ENCODE measurements at regions not wholly inside any gene's neighbourhood (a gene's known extent, or its start where the extent isn't known, plus 50 kb on each side); places are given as distances from the start of the nearest gene placed in this dataset.

DNA sequence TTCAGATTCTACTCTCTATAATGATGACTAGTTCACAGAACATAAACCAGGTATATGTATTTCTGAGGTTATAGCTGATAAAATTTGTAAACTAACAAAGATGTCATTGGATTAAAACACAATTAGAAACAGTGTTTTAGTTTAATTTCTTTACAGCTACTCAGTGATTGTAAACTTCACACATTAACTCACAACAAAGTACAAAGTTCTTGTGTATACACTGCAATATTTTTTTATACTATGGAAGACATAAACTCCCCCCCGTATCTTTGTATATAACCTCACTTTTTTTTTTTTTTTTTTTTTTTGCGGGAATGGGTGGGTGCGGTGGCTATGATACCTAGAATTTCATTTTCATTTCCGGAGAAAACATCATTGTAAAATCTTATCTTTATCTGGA is 1043.2 kb downstream of the PCDH18 start:
- DNase-seq: no peak

DNA sequence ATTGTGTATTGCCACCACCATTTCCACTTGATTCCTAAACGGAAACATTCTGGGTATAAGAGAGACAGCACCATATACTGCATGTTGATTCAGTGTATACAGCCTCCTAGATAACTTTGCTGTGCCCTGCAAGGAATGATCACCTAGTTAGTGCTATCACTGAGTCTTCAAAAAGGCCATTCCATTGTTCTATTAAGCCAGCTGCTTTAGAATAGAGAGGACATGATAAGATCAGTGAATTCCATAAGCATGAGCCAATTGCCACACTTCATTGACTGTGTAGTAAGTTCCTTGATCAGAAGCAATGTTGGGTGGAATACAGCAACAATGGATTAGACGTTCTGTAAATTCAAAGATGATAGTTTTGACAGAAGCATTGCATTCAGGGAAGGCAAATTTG is 1047.3 kb downstream of the PCDH18 start:
- DNase-seq: no peak

DNA sequence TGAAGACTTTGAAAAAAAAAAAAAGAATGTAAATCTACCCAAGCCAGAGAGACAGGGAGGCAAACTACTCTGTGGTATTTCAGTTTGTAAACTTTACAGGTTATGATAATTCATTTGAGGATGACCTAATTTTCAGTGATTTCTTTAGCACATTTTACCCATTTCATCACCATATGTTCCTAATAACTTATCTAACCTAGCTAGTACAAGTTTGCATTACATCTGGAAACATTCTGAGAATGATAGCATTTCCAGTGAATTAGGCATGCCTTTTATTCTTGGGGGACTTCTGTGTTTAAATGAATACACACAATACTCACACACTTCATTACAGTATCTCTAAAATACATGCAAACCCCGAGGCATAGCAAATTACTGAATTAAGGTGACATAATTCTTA is 1055.5 kb downstream of the PCDH18 start:
- no peak for DNase-seq

DNA sequence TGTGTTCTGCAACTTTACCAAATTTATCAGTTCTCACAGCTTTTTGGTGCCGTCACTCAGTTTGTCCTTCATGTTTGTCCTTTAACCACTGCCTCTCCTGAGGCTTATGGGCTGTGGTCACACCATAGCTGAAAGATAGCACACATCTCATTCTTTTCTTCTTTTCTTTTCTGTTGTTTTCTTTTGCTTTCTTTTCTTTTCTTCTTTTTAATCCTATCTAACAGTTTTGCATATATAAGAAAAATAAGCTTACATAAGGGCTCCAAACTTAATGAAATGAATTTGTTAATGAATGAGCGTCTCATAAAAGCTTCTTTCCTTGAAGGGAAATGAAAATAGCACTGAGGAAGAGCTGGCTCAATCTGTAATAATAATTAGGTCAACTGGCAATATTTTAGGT is 1061.2 kb downstream of the PCDH18 start:
- DNase-seq: no peak

DNA sequence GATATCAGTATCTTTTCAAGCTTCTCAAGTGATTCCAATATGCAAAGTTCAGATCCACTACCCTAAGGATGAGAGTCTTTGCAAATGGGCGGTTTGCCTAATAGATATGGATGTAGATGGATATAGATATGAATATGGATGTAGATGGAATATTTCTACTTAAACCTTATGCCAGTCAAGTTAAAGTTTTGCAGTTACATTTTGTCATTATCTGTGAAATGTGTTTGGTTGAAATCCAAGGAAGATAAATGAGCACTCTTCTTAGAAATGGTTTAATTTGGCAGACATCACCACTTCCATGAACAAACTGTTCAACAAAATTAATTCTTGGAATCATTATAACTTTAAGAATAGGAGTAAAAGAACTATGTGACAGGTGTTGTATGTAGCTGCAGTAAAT is 1066.6 kb downstream of the PCDH18 start:
- DNase-seq: no peak

DNA sequence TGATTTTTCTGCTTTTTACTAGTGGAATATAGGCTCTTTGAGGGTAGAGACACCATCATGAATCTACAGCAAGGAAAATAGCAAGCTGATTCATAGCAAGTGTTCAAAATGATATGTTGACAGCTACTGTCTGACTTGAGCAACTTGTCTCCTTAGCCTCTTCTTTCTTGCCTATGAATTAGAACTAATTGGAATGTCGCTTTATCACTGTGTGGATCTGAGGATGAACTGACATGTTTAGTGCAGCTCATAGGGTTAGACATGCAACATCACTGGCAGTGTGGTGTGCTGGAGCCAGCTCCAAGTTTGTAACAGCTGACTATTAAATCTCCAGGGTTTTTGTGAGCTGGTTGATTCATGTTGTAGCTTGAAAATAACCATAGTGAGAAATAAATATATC is 1068.4 kb downstream of the PCDH18 start:
- DNase-seq: no peak

DNA sequence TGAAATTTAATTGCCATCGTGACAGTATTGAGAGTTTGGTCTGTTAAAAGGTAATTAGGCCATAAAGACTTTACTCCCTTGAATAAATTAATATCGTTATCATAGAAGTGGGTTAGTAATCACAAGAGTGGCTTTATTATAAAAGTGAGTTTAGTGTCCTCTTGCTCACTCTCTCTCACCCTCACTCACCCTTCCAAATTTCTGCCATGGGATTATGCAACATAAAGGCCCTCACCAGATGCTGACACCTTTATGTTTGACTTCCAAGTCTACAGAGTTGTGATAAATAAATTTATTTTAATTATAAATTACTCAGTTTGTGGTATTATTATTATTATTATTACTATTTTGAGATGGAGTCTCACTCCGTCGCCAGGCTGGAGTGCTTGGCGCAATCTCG is 1070.8 kb downstream of the PCDH18 start:
- DNase-seq: no peak

DNA sequence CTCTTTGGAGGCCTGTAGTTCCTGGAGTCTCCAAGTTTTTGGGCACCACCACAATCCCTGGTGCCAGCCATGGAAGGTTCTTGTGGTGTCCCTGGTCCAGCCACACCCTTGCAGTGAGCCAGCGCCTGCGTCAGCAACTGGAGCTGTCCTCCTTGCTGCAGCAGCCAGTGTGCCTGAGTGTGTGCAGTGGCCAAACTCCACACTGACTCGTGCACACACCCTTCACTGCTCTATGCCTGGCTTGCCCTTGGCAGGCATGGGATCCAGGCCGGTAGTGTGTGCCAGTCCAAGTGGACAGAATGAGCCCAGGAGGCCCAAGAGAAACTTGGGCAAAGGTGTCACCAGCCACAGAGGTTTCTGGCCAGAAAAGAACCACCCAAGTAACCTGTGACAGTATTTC is 1074.0 kb downstream of the PCDH18 start:
- DNase-seq: no peak

DNA sequence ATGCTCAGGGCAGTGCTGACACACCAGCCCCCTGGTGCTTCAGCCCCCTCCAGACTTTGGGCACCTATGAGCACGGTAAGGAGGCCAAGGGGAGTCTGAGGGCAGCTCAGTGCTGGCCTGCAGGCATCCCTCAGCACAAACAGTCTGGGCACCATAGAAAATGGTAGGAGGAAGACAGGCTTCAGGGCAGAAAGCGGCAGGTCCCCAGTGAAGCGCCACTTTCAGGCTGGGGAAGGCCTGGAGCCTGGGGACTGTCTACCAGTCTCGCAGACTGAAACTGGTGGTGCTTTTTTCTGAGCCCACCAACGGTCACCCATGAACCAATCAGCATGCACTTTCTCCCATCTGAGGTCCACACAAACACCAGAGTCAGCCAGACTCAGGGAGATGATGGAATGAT is 1074.7 kb downstream of the PCDH18 start:
- no peak for DNase-seq

DNA sequence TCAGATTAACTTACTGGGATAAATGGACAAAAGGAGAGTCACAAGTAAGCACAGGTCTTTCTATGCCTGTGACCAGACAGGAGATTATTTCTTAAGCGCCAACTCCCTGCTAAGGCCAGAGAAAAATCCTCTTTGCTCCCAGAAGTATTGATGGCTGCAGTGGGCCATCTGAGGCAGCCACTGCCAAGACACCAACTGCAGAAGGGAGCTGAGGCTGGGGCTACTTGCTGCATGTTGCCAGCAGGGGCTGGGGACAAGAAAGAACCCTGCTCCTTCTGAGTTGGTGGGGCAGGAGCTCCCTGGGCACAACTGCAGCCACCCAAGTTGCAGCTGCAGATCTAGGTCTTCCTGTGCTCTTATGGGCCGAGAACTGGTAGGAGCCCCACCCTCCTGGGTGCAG is 1075.3 kb downstream of the PCDH18 start:
- no peak for DNase-seq

DNA sequence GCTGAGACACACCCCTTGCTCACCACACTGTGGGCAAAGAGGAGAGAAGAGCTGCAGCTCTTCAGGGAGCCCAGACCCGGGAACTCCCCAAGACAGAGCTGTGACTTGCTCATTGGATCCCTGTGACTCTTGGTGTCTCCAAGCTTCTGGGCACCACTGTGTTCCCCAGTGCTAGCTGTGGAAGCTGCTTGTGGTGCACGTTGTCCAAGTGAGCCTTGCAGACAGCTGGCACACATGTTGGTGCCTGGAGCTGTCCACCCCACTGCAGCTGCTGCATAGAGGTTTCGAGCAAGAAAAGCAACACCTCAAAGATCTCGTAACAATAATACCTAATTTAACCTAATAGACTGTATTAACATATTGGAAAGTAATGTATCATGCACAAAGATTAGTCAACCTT is 1089.3 kb downstream of the PCDH18 start:
- no peak for DNase-seq

DNA sequence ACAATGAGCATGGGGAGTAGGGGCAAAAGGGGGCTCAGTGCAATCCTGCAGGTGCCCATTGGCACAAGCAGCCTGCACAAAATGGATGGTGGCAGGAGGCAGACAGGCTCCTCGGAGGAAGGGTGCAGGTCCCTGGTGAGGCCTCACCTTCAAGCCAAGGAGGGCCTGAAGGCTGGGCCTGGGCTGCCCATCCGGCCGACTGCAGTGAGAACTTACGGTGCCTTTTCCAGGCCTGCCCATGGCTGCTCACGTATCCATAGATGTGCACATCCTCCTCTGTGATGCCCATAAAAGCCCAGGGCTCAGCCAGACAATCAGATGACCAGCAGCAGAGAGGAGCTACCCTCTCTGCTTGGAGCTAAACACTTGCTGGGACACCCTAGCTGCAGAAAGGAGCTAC is 1089.8 kb downstream of the PCDH18 start:
- no peak for DNase-seq

DNA sequence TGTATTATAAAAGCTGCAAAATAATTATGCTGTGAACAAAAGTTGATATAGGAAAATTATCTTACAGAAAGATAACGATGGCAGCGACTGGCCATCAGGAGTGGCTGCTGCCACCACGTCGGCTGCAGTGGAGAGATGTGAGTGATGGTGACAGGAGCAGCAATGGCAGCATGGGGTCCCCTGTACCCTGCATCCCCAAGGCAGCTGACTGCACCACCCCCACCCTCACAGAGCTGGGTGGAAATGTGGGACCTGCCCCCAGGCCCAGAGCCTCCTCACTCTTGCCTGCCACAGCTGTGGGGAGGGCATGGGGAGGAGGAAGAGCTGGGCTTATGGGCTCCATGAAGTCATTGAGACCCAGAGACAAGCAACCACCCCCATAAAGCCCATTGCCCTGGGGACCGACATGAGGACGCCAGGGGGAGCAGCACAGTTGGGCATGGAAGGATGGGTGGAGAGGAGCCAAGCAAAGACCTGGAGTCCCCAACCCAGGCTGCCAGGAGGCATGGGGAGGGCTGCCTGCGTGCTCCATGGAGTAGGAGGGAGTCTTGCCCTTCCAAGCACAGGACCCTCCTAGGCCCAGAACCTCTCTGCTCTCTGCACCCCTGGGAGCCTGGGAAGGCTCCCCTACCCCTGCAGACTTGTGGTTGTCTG is 1090.5 kb downstream of the PCDH18 start:
- no peak for DNase-seq

DNA sequence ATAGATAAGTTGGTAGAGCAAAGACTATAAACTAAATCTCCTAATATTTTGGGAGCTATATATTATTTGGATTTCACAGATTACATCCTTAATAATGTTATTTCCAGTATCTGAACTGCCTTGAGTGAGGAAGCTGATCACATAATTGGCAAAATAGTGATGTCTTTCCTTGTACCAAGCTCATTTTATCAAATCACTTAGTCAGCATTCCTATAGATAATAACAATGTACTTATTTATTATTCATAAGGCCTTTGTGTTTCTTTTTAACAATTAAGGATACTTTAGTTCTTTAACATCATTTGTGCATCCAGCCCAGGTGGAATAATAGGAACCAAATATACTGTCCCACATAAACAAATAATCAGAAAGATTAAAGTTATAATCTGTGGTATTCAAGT is 1093.6 kb downstream of the PCDH18 start:
- no peak for DNase-seq

DNA sequence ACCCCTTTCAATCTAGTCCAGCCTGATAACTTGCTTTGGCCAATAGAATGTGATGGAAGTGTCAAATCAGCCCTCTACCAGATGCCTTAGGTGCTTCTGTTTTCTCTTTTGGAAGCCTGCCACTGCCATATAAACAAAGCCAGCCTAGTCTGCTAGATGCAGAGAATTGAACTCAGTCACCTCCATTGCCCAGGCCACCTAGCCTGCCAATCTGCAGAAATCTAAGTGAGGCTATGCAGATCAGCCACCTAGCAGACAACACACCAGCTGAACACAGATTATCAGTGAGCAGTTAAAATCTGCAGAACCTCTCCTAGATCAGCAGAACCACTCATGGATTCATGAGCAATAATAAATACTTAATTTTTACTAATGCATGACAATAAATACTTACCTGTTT is 1108.2 kb downstream of the PCDH18 start:
- DNase-seq: no peak

DNA sequence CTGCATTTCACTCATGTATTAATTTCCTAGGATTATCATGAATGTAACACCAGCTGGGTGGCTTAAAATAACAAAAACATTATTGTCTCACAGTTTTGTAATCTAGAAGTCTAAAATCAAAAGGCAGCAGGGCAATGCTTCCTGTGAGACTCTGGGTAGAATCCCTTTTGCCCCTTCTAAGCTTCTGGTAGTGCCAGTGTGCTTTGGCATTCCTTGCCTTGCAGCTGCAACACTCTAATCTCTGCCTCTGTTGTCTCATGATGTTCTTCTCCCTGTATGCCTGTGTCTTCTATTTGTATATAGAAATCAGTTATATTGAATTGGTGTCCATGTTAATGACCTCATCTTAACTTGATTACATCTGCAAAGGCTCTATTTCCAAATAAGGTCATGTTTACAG is 1117.3 kb downstream of the PCDH18 start:
- DNase-seq: no peak

DNA sequence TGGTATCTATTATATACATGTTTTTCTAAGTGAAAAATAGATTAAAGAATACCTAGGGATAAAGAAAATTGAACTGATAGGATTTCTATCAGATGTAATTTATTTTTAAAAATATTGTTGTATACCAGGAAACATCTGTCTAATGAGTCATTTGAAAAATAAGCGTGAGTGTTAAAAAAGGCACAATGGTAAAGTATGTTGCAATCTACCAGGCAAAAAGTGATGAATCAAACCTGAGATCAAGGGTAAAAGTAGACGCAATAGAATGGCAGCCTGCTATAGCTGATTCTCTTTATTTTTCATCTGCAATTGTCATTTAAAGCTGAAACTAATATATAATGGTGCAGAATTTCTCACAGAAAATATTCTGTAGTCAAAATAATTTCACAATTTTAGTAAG is 1119.6 kb downstream of the PCDH18 start:
- no peak for DNase-seq

DNA sequence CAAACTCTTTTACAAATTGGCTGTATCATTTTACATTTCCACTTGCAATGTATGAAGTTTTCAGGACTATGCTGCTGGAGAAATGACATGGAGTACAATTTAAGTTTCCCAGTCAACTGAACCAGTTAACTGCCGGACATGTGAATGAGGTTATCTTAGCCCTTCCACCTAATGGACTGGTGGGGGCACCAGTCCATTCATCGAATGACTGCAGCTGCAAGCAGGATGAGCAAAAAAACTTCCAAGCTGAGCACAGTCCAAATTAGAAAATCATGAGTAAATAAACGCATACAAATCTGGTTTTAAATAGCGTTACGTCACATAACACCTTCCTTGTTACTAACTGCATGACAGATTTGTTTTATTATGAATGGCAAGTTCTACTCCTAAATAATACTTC is 1131.5 kb downstream of the PCDH18 start:
- DNase-seq: no peak

DNA sequence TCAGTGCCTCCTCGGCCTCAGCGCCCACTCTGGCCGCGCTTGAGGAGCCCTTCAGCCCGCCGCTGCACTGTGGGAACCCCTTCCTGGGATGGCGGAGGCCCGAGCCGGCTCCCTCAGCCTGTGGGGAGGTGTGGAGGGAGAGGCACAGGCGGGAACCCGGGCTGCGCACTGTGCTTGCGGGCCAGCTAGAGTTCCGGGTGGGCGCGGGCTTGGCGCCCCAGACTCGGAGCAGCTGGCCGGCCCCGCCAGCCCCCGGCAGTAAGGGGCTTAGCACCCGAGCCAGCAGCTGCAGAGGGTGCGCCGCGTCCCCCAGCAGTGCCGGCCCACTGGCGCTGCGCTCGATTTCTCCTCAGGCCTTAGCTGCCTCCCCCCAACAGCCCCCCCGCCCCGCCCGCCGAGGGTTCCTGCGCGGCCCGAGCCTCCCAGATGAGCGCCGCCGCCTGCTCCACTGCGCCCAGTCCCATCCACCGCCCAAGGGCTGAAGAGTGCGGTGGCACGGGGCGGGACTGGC is 1137.0 kb downstream of the PCDH18 start:
- DNase-seq: no peak

DNA sequence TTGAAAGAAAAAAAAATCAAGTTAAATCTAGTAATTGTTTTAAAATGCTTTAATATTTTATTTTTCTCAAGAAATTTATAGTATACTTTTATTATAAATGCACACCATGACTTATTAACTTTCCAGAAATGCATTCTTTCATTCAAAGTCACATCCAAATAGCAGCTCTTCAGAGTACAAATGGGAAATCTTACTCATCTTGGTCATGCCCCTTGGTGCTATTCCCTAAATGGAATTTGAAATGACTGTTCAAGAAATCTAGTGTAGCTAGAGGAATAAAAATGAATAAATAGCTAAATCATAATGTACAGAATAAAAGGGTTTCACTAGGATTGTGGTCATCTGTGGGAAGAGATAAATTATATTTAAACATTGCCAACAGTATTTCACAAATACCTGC is 1139.7 kb downstream of the PCDH18 start:
- DNase-seq: no peak

DNA sequence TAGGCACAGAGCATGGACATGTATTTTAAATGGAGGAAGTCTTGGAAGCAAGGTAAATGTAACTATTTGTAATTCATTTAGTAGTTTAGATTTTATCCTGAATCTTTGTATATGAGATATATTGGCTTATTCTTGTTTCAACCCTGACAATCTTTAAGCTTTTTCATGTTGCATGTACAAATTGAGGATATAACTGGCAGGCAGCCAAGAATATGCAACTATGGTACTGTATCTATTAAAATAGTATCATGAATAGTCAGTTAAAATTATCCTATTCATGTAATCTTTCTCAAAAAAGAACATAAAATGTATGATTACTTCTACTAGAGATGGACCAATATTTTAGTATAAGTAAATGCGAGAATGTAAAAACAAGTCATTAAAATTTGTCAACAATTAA is 1141.5 kb downstream of the PCDH18 start:
- DNase-seq: no peak

DNA sequence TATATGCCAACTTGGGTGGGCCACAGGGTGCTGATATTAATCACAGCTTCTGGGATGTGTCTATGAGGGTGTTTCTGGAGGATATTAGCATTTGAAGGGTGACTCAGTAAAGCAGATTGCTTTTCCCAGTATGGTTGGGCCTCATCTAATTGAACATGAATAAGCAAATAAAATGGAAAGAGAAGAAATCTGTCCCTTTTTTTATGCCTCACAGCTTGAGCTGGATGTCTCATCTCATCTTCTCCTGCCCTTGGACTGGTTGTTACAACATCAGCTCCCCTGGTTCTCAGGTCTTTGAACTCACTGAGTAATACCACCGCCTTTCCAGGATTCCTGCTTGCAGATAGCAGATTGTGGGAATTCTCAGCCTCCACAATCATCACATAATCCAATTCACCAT is 1149.2 kb downstream of the PCDH18 start:
- no peak for DNase-seq

DNA sequence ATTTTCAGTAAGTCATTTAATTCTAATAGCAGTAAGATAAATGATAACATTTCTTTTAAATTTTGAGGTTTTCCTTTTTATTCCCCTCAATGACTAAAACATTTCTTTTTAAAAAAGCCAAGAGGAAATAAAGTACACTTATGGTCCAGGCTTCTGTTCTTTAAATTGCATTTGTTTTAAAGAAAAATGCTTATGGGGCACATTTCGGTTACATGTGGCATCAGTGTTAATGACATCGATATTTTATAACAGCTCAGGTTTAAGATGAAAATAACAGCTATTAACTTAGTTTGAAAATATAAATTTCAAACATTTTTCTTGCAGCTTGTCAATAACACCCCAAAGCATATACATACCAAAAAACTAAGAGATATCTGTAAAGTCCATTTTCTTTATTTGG is 1161.1 kb downstream of the PCDH18 start:
- DNase-seq: no peak

DNA sequence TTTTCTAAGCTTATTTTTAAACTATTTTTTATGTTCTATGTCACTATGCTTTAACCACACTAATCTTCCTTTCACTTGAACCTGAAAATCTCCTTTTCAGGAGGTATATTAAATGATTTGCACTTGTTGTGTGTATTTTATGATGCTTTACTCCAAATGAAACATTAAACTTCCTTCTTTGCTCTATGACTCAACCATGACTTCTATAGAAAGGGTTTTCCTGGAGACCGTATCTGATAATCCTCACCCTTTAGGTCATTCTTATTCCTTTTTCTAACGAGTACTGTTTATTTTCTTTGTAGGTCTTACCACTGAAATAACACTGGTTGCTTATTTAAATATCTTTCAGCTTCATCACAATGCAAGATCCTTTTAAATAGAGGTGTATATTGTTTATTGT is 1163.2 kb downstream of the PCDH18 start:
- no peak for DNase-seq

DNA sequence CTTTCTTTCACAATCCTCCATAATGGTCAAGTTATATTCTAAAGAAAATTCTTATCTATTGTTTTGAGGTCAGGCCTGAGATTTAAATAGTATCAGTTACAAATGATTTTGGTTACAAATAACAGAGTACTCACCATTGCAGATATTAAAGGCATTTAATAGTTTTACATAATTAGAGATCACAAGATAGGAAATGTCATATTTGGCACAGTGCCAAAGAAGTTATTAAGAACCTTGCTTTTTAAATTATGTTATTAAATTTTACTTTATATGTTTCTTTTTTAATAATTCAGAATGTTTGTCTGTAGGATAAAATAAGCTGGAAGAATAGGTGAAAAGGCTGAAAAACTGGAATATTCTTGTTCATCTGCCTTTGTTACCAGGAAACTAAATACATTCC is 1174.7 kb downstream of the PCDH18 start:
- no peak for DNase-seq

DNA sequence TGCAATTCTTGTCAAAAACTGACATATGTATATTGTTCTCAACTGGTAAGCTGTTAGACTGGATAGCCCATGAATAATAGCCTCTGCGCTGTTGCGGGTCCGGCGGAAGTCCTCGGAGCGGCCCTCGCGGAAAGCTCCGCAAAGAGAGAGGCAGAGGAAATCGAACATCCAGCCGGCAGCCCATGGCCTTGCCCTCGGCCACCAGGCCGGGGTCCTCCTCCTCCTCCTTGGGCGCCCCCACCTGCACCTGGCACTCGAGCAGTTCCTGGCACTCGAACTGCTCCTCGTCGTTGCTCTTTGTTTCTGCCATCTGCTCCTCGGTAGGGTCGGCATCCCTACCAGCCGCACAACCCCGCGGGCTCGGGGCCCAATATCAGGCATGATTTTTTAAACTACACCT is 1176.3 kb downstream of the PCDH18 start:
- no peak for DNase-seq
